Nephron progenitor cell (in vitro differentiated cells): ENCODE measurements at regions not wholly inside any gene's neighbourhood (a gene's known extent, or its start where the extent isn't known, plus 50 kb on each side); places are given as distances from the start of the nearest gene placed in this dataset.

Experiments used
- DNase-seq: peaks from one replicate; pipeline ENCODE4 v3.0.0; 2021
- H3K27ac Mint-ChIP-seq: 2 replicates; pipeline ENCODE4 v1.8.0; 2021; ENCODE audit warnings: mild to moderate bottlenecking, moderate library complexity, mixed read lengths
- H3K27me3 Mint-ChIP-seq: 2 replicates; pipeline ENCODE4 v1.8.0; 2021; ENCODE audit warnings: mild to moderate bottlenecking, low read depth, mixed read lengths; ENCODE audit not compliant: poor library complexity
- H3K36me3 Mint-ChIP-seq: 2 replicates; pipeline ENCODE4 v1.8.0; 2021; ENCODE audit warnings: low read depth, mixed read lengths
- H3K4me1 Mint-ChIP-seq: 2 replicates; pipeline ENCODE4 v1.8.0; 2021; ENCODE audit warnings: mixed read lengths
- H3K4me3 Mint-ChIP-seq: 2 replicates; pipeline ENCODE4 v1.8.0; 2021; ENCODE audit warnings: mild to moderate bottlenecking, moderate library complexity, mixed read lengths
- H3K9me3 Mint-ChIP-seq: 2 replicates; pipeline ENCODE4 v1.8.0; 2021; ENCODE audit warnings: mild to moderate bottlenecking, moderate library complexity, mixed read lengths
- TF ChIP-seq, protein P1 (sequence below): fragments of 200-600 bp; sonication (generic); IDR thresholded peaks from 2 replicates; pipeline ENCODE4 v1.5.0; 2021; ENCODE audit warnings: antibody characterized with exemption

- DNase-seq = no peak
- Mint-ChIP-seq H3K27ac (peak overlapping the region; percentile 52), H3K27me3 (peaks cover 9% of the 10 kb centered on the region)
Measured at GRCh38 chr12:124098101-124098757, 125.2 kb downstream of the ZNF664 start.

DNA sequence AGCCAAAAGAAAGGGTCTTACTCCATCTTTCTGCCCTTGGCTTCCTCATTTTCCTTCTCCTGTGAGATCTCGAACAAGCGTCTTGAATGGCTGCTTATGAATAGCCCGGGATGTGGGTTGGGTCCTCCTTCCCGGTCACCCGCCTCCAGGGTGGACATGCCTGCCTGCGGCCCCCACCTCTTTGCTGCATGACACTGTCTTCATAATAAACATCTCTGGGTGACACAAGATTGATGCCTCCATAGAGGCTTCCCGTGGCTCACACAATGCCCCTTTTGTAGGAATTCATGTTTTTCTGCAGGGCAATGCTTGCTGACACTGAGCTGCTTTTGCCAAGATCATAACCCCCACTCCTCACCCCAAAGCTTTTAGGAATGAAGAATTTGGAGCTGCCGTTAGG, 125.9 kb downstream of the ZNF664 start:
- H3K36me3 Mint-ChIP-seq = peaks cover 9% of the 10 kb centered on the region
- peak overlapping the region; percentile 26 for H3K4me3 Mint-ChIP-seq
- H3K4me1 Mint-ChIP-seq = peaks cover 39% of the 10 kb centered on the region
- H3K27ac Mint-ChIP-seq = peak overlapping the region; percentile 2
- H3K9me3 Mint-ChIP-seq = peaks cover 32% of the 10 kb centered on the region
- TF ChIP-seq, protein P1, sequence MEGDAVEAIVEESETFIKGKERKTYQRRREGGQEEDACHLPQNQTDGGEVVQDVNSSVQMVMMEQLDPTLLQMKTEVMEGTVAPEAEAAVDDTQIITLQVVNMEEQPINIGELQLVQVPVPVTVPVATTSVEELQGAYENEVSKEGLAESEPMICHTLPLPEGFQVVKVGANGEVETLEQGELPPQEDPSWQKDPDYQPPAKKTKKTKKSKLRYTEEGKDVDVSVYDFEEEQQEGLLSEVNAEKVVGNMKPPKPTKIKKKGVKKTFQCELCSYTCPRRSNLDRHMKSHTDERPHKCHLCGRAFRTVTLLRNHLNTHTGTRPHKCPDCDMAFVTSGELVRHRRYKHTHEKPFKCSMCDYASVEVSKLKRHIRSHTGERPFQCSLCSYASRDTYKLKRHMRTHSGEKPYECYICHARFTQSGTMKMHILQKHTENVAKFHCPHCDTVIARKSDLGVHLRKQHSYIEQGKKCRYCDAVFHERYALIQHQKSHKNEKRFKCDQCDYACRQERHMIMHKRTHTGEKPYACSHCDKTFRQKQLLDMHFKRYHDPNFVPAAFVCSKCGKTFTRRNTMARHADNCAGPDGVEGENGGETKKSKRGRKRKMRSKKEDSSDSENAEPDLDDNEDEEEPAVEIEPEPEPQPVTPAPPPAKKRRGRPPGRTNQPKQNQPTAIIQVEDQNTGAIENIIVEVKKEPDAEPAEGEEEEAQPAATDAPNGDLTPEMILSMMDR = no peak
- DNase-seq = no peak
- H3K27me3 Mint-ChIP-seq = peaks cover 9% of the 10 kb centered on the region

More at GRCh38 chr12:124098101-124098757, 125.2 kb downstream of the ZNF664 start:
- Mint-ChIP-seq H3K9me3 (peaks cover 25% of the 10 kb centered on the region), H3K4me3 (no peak overlapping the region), H3K4me1 (peaks cover 39% of the 10 kb centered on the region), H3K36me3 (peaks cover 9% of the 10 kb centered on the region)
- TF ChIP-seq, protein P1 = no peak

- Mint-ChIP-seq H3K27me3 (peaks cover 9% of the 10 kb centered on the region), H3K36me3 (peaks cover 9% of the 10 kb centered on the region), H3K4me3 (no peak overlapping the region), H3K4me1 (peaks cover 39% of the 10 kb centered on the region), H3K9me3 (peaks cover 39% of the 10 kb centered on the region), H3K27ac (peak overlapping the region; percentile 2)
- DNase-seq = no peak
- TF ChIP-seq, protein P1 = no peak
Measured at GRCh38 chr12:124099661-124100060, 126.6 kb downstream of the ZNF664 start.

DNA sequence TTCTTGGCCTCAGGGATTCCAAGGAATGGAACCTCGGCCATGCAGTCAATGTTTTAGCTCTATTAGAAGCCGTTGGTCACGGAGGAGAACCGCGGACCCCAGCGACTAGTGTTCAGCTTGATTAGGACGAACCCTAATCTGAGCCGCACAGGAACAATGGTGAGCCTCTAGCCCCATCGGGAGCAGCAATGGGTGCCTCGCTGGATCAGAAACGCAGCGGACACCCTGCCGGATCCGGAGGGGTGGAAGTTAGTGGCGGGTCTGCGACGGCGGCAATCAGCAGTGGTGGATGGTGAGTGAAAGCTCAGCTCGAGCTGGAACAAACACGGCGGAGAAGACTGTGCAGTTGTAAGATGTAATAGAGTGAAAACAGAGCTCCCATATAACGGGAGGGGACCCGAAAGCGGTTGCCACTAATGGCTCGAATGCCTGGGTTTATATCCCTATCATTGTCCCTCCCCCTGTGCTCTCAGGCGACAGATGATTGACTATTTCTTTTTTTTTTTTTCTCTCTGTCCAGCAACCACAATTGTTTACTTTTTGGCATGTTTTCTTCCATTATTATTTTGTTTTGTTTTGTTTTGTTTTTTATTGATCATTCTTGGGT, 127.7 kb downstream of the ZNF664 start:
- H3K27ac Mint-ChIP-seq = peak overlapping the region; percentile 84
- H3K9me3 Mint-ChIP-seq = peaks cover 48% of the 10 kb centered on the region
- TF ChIP-seq, protein P1 = no peak
- no peak for DNase-seq
- peaks cover 8% of the 10 kb centered on the region for H3K27me3 Mint-ChIP-seq
- H3K4me1 Mint-ChIP-seq = peaks cover 39% of the 10 kb centered on the region
- H3K36me3 Mint-ChIP-seq = peaks cover 9% of the 10 kb centered on the region
- no peak overlapping the region for H3K4me3 Mint-ChIP-seq

GRCh38 chr12:124105546-124105945, 132.5 kb downstream of the ZNF664 start:
- Mint-ChIP-seq H3K4me1 (peaks cover 16% of the 10 kb centered on the region), H3K9me3 (peaks cover 62% of the 10 kb centered on the region), H3K4me3 (no peak overlapping the region), H3K27me3 (peaks cover 3% of the 10 kb centered on the region), H3K36me3 (peaks cover 17% of the 10 kb centered on the region), H3K27ac (no peak overlapping the region)
- no peak for DNase-seq
- TF ChIP-seq, protein P1 = no peak

DNA sequence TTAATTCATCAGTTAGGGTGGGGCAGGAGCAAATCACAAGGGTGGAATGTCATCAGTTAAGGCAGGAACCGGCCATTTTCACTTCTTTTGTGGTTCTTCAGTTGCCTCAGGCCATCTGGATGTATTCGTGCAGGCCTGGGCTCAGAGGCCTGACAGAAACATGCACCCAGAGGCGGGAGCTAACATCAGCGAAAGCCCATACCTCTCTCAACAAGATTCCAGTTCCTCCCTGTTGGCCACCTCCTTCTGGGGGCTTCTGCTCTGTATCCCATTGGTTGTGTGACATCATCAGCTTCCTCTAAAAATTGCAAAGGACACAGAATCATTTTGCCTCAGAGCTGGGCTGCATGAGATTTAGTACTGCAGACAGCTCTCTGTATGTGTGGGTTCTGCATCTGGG, 134.3 kb downstream of the ZNF664 start:
- H3K27ac Mint-ChIP-seq = no peak overlapping the region
- peaks cover 11% of the 10 kb centered on the region for H3K36me3 Mint-ChIP-seq
- H3K27me3 Mint-ChIP-seq = peaks cover 3% of the 10 kb centered on the region
- H3K4me1 Mint-ChIP-seq = peaks cover 21% of the 10 kb centered on the region
- no peak overlapping the region for H3K4me3 Mint-ChIP-seq
- H3K9me3 Mint-ChIP-seq = peaks cover 55% of the 10 kb centered on the region
- TF ChIP-seq, protein P1 = no peak
- no peak for DNase-seq
